ENCODE measurements at regions not wholly inside any gene's neighbourhood (a gene's known extent, or its start where the extent isn't known, plus 50 kb on each side); places are given as distances from the start of the nearest gene placed in this dataset.
A peak's percentile ranks its signal among the peaks of the same experiment; 100 is the strongest.

- H3K27me3 ChIP-seq (ENCODE audit: control insufficient read depth in 1 of 2, insufficient read depth in 2 of 2, low read length in 2 of 2) = no peaks in the 10 kb centered on the region
- no peak overlapping the region for H3K4me3 ChIP-seq (ENCODE audit: low read length in 2 of 2)
- no peaks in the 10 kb centered on the region for H3K9me3 ChIP-seq (ENCODE audit: control insufficient read depth in 2 of 2, low read length in 2 of 2)
- no peak overlapping the region for H3K27ac ChIP-seq (ENCODE audit: low read length)
- H3K4me1 ChIP-seq (ENCODE audit: control insufficient read depth, insufficient read depth, low read length) = no peaks in the 10 kb centered on the region
- no peaks in the 10 kb centered on the region for H3K36me3 ChIP-seq (ENCODE audit: control insufficient read depth in 2 of 2, insufficient read depth in 2 of 2, low read length in 2 of 2)
- no peak overlapping the region for H3K9ac ChIP-seq (ENCODE audit: low read length in 2 of 2)
These were observed 402.8 kb downstream of the AEBP2 start for GRCh38 chr12:19842116-19842515.

GRCh38 chr12:19844224-19844623 is 404.9 kb downstream of the AEBP2 start:
- Histone ChIP-seq H3K36me3 (ENCODE audit: control insufficient read depth in 2 of 2, insufficient read depth in 2 of 2, low read length in 2 of 2) (no peaks in the 10 kb centered on the region), H3K9me3 (ENCODE audit: control insufficient read depth in 2 of 2, low read length in 2 of 2) (peaks cover 1 to 2% of the 10 kb centered on the region in 2 donors), H3K4me1 (ENCODE audit: control insufficient read depth, insufficient read depth, low read length) (peaks cover 4% of the 10 kb centered on the region), H3K9ac (ENCODE audit: low read length in 2 of 2) (no peak overlapping the region), H3K4me3 (ENCODE audit: low read length in 2 of 2) (no peak overlapping the region), H3K27ac (ENCODE audit: low read length) (no peak overlapping the region), H3K27me3 (ENCODE audit: control insufficient read depth in 1 of 2, insufficient read depth in 2 of 2, low read length in 2 of 2) (no peaks in the 10 kb centered on the region)

GRCh38 chr12:19846574-19846973 is 407.3 kb downstream of the AEBP2 start:
- Histone ChIP-seq H3K4me1 (ENCODE audit: control insufficient read depth, insufficient read depth, low read length) (peaks cover 12% of the 10 kb centered on the region), H3K36me3 (ENCODE audit: control insufficient read depth in 2 of 2, insufficient read depth in 2 of 2, low read length in 2 of 2) (no peaks in the 10 kb centered on the region), H3K27ac (ENCODE audit: low read length) (no peak overlapping the region), H3K9ac (ENCODE audit: low read length in 2 of 2) (no peak overlapping the region), H3K27me3 (ENCODE audit: control insufficient read depth in 1 of 2, insufficient read depth in 2 of 2, low read length in 2 of 2) (no peaks in the 10 kb centered on the region), H3K9me3 (ENCODE audit: control insufficient read depth in 2 of 2, low read length in 2 of 2) (peaks cover 2 to 7% of the 10 kb centered on the region in 2 donors), H3K4me3 (ENCODE audit: low read length in 2 of 2) (no peak overlapping the region)

DNA sequence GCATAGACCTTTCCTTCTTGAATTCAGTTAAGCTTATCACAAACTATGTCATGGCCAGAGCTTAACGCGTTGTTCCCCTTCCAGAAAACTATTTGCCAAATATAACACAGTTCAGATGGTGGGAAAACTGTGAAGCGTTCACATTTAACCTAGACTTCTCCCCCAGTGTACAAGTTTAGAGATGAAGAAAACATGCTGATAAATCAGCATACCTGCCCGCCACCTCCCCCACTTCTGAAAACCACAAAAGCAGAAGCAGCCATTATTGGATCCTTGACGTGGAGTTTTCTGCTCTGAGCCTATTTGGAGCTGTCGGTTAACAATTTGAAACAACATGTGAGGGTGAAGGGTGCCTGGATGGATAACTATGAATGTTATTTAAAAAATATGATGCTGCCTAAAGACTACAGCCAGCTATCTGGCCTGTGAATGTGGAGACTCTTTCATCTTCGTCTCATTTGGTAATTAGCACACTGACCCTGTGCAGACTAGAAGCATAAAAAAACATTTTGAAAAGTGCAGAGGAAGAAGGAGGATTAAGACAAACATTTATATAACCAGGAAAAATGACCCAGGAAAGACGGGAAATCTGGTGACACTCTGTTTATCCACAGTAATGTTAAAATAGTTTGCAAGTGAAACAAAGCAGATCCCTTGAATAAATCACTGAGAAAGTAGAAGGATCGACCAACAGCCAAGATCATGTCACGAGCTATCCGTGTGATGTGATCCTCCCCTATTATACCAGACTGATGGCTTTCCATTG is 408.2 kb downstream of the AEBP2 start:
- Histone ChIP-seq H3K36me3 (ENCODE audit: control insufficient read depth in 2 of 2, insufficient read depth in 2 of 2, low read length in 2 of 2) (no peaks in the 10 kb centered on the region), H3K27ac (ENCODE audit: low read length) (peak overlapping the region; percentile 61), H3K4me3 (ENCODE audit: low read length in 2 of 2) (peak overlapping the region in 1 of 2 donors; percentile 36), H3K9me3 (ENCODE audit: control insufficient read depth in 2 of 2, low read length in 2 of 2) (peaks cover 2 to 7% of the 10 kb centered on the region in 2 donors), H3K9ac (ENCODE audit: low read length in 2 of 2) (no peak overlapping the region), H3K4me1 (ENCODE audit: control insufficient read depth, insufficient read depth, low read length) (peaks cover 12% of the 10 kb centered on the region), H3K27me3 (ENCODE audit: control insufficient read depth in 1 of 2, insufficient read depth in 2 of 2, low read length in 2 of 2) (no peaks in the 10 kb centered on the region)

- H3K9me3 ChIP-seq (ENCODE audit: control insufficient read depth in 2 of 2, low read length in 2 of 2) = peaks cover 2 to 7% of the 10 kb centered on the region in 2 donors
- H3K36me3 ChIP-seq (ENCODE audit: control insufficient read depth in 2 of 2, insufficient read depth in 2 of 2, low read length in 2 of 2) = no peaks in the 10 kb centered on the region
- no peak overlapping the region for H3K4me3 ChIP-seq (ENCODE audit: low read length in 2 of 2)
- H3K4me1 ChIP-seq (ENCODE audit: control insufficient read depth, insufficient read depth, low read length) = peaks cover 12% of the 10 kb centered on the region
- no peaks in the 10 kb centered on the region for H3K27me3 ChIP-seq (ENCODE audit: control insufficient read depth in 1 of 2, insufficient read depth in 2 of 2, low read length in 2 of 2)
- no peak overlapping the region for H3K27ac ChIP-seq (ENCODE audit: low read length)
- no peak overlapping the region for H3K9ac ChIP-seq (ENCODE audit: low read length in 2 of 2)
These were observed 409.1 kb downstream of the AEBP2 start for GRCh38 chr12:19848421-19848820.

DNA sequence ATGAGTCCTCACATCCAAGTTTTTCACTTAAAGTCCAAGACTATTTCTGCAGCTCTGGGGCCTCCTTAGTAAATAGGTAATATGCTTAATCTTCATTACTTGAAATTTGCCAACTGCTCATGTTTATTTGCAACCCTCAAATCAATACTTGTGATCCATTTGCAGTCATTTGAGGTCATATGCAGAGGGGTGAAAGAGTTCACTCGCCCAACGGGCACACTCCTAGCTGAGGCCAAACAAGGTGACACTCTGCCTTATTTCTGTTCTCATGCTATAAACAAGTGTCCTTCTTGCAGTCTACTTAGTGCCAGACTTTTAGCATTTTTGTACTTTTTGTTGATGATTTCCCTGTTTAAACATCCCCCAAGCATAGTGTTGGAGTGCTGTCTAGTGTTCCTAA is 409.9 kb downstream of the AEBP2 start:
- H3K36me3 ChIP-seq (ENCODE audit: control insufficient read depth in 2 of 2, insufficient read depth in 2 of 2, low read length in 2 of 2) = no peaks in the 10 kb centered on the region
- H3K9me3 ChIP-seq (ENCODE audit: control insufficient read depth in 2 of 2, low read length in 2 of 2) = peaks cover 2 to 7% of the 10 kb centered on the region in 2 donors
- no peak overlapping the region for H3K9ac ChIP-seq (ENCODE audit: low read length in 2 of 2)
- no peak overlapping the region for H3K27ac ChIP-seq (ENCODE audit: low read length)
- H3K27me3 ChIP-seq (ENCODE audit: control insufficient read depth in 1 of 2, insufficient read depth in 2 of 2, low read length in 2 of 2) = no peaks in the 10 kb centered on the region
- no peak overlapping the region for H3K4me3 ChIP-seq (ENCODE audit: low read length in 2 of 2)
- peaks cover 12% of the 10 kb centered on the region for H3K4me1 ChIP-seq (ENCODE audit: control insufficient read depth, insufficient read depth, low read length)

DNA sequence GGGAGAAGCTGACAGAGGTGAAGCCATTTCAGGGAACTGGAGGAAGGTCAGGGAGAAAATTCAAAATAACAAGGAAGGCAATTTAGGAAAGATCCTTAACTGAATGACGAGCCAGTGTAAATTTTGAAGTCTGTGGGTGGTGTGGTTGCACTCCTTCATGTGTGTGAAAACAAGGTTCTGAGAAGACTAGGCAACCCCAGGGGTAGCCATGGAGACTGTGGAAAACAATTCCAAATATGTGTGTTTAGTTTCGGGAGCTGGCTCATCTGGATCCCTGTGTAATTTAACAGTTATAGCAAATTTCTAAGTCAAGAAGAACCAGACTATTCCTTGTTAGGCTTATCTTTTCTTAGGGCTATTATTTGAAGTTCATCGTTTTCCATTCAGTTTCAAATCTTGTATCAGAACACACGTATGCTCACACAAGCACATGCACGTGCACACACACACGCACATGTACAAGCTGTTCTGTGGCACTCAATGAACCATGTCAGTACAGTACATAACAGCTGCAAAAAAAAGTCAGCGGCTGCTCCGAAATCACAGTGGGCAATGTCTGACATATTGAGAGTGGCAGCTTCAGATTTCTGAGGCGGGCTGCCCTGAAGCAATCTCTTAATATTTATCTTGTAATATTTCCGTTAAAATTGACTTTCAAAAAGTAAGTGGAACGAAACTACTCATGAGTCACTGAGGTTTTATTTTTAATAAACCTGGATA is 411.2 kb downstream of the AEBP2 start:
- Histone ChIP-seq H3K9me3 (ENCODE audit: control insufficient read depth in 2 of 2, low read length in 2 of 2) (peaks cover 2 to 7% of the 10 kb centered on the region in 2 donors), H3K36me3 (ENCODE audit: control insufficient read depth in 2 of 2, insufficient read depth in 2 of 2, low read length in 2 of 2) (no peaks in the 10 kb centered on the region), H3K9ac (ENCODE audit: low read length in 2 of 2) (no peak overlapping the region), H3K27ac (ENCODE audit: low read length) (no peak overlapping the region), H3K4me3 (ENCODE audit: low read length in 2 of 2) (no peak overlapping the region), H3K27me3 (ENCODE audit: control insufficient read depth in 1 of 2, insufficient read depth in 2 of 2, low read length in 2 of 2) (no peaks in the 10 kb centered on the region), H3K4me1 (ENCODE audit: control insufficient read depth, insufficient read depth, low read length) (peaks cover 12% of the 10 kb centered on the region)

GRCh38 chr12:19852100-19852855 is 413.0 kb downstream of the AEBP2 start:
- H3K9me3 ChIP-seq (ENCODE audit: control insufficient read depth in 2 of 2, low read length in 2 of 2) = peaks cover 2 to 7% of the 10 kb centered on the region in 2 donors
- no peaks in the 10 kb centered on the region for H3K27me3 ChIP-seq (ENCODE audit: control insufficient read depth in 1 of 2, insufficient read depth in 2 of 2, low read length in 2 of 2)
- no peak overlapping the region for H3K4me3 ChIP-seq (ENCODE audit: low read length in 2 of 2)
- H3K27ac ChIP-seq (ENCODE audit: low read length) = no peak overlapping the region
- H3K36me3 ChIP-seq (ENCODE audit: control insufficient read depth in 2 of 2, insufficient read depth in 2 of 2, low read length in 2 of 2) = no peaks in the 10 kb centered on the region
- H3K9ac ChIP-seq (ENCODE audit: low read length in 2 of 2) = no peak overlapping the region
- H3K4me1 ChIP-seq (ENCODE audit: control insufficient read depth, insufficient read depth, low read length) = peaks cover 11% of the 10 kb centered on the region

DNA sequence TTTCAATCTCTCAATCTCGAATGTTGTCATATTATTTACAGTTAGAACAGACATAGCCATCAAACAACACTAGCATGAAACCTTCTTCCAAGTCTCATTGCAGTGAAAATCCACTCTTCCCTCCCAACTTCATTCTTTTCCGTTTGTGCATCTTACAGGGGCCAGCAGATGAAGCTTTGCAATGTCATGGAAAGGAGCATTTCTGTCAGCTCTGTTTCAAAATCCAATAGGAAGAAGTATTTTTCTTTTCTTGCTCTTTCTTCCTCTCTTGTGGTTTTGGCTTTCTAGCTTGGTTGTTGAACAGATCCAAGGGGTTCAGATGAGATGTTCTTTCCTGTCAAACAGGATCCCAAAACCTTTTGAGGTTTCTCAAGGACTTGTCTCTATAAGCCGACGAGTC is 416.6 kb downstream of the AEBP2 start:
- H3K9me3 ChIP-seq (ENCODE audit: control insufficient read depth in 2 of 2, low read length in 2 of 2) = no peaks in the 10 kb centered on the region
- H3K36me3 ChIP-seq (ENCODE audit: control insufficient read depth in 2 of 2, insufficient read depth in 2 of 2, low read length in 2 of 2) = no peaks in the 10 kb centered on the region
- H3K4me1 ChIP-seq (ENCODE audit: control insufficient read depth, insufficient read depth, low read length) = no peaks in the 10 kb centered on the region
- H3K4me3 ChIP-seq (ENCODE audit: low read length in 2 of 2) = peak overlapping the region in 1 of 2 donors; percentile 7
- no peaks in the 10 kb centered on the region for H3K27me3 ChIP-seq (ENCODE audit: control insufficient read depth in 1 of 2, insufficient read depth in 2 of 2, low read length in 2 of 2)
- no peak overlapping the region for H3K9ac ChIP-seq (ENCODE audit: low read length in 2 of 2)
- peak overlapping the region; percentile 50 for H3K27ac ChIP-seq (ENCODE audit: low read length)

GRCh38 chr12:19856389-19856788 is 417.1 kb downstream of the AEBP2 start:
- no peaks in the 10 kb centered on the region for H3K9me3 ChIP-seq (ENCODE audit: control insufficient read depth in 2 of 2, low read length in 2 of 2)
- peak overlapping the region in 1 of 2 donors; percentile 34 for H3K9ac ChIP-seq (ENCODE audit: low read length in 2 of 2)
- peak overlapping the region in 1 of 2 donors; percentile 14 for H3K4me3 ChIP-seq (ENCODE audit: low read length in 2 of 2)
- H3K27me3 ChIP-seq (ENCODE audit: control insufficient read depth in 1 of 2, insufficient read depth in 2 of 2, low read length in 2 of 2) = no peaks in the 10 kb centered on the region
- H3K27ac ChIP-seq (ENCODE audit: low read length) = peak overlapping the region; percentile 50
- no peaks in the 10 kb centered on the region for H3K4me1 ChIP-seq (ENCODE audit: control insufficient read depth, insufficient read depth, low read length)
- H3K36me3 ChIP-seq (ENCODE audit: control insufficient read depth in 2 of 2, insufficient read depth in 2 of 2, low read length in 2 of 2) = no peaks in the 10 kb centered on the region
